GM21825 (cell line): ENCODE measurements at regions not wholly inside any gene's neighbourhood (a gene's known extent, or its start where the extent isn't known, plus 50 kb on each side); places are given as distances from the start of the nearest gene placed in this dataset.
"Not testable (repeated sequence)": the region's sequence is repeated elsewhere in the genome, so short reads cannot be mapped to it uniquely, and the experiment has no call there.

Experiments
- ATAC-seq: cut with Tn5 transposase; IDR thresholded peaks from one replicate; pipeline ENCODE4 v1.9.1; 2021; ENCODE audit warnings: mild to moderate bottlenecking, moderate library complexity; ENCODE audit not compliant: unreplicated experiment

DNA sequence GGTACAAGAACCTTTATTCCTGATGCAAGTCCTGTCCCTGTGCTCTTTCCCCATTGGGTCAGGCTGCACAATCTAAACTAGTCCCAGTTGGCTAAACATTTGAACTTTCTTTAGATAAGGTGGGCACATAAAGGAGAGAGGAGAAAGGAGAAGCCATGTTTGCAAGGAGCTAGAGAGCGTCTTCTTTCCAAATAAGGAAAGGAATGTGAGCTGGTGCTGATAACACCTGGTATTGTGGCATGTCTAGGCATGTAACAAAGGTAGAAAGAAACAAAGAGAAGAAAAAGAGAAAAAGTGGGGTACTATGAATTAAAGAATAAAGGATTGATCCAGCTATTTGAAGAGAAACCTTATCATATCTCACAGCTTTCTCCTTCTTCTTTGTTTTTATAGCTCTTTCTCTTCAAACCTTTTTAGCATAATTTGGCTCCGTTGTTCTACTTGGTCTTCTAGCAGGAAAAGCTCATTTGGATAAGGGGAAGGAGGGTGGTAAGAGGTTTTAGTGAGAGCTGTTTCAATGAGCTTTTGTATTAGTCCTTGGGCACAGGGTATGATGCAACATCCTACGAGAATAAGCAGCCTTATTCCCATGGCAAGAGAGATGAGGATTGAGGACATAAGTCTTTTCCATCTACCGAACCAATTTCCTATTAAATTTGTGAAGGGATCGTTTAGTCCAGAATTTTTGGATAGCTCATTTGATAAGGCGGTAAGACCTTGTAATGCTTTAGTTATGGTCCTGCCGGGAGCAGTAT is 415.5 kb upstream of the MAN1A1 start:
- ATAC-seq: no peak

DNA sequence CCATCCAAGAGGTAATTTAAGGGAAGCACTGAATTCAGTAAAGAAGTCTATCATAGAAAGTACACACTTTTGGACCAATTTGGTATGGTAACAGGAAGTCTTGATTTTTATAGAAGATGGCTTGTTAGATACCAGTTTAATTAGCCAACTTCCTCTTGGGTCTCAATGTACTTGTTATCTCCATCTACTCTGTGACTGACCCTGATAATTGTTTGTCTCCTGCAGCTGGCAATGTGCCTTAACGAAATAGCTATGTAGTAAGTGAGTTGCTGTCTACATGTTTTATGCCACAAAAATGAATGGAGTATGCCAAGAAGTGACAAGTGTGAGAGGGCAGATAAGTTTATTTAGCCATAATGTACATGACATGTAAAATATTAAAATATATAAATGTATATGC is 410.5 kb upstream of the MAN1A1 start:
- no peak for ATAC-seq

DNA sequence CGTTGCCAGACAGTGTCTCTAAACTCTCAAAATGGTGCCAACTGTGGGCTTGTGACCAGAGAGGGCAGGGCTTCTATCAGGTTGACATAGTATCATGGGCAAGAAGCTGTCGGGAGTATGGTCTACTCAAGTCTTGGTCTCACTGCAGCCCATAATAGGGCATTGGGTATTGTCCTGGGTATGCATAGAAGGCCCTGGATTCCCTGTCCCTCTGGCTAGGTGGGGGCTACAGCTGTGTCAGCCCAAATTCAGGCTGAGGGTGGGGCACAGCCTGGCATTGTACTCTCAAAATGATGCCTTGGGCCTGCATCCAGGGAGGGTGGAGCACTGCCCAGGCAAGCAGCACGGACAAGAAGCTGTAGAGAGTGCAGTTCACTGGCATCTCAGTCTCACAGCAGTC is 408.8 kb upstream of the MAN1A1 start:
- no peak for ATAC-seq

DNA sequence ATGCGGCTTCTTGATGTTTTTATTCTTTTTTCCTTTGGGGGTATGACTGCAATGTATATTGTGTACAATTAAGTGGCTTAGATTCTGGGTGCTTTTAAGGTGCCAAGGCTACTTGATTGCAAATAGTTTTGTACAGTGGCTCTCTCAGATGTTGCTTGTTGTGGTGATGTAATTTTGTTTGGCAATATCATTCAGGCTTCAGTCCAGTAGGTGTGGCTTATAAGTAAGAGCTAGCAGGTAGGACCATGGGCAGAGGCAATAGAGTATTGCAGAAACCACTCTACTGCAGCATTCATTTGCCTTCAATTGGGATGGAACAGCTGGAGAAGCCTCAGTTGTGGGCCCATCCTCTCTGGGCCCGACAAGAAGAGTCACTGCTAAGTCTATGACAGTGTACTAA is 407.9 kb upstream of the MAN1A1 start:
- ATAC-seq: no peak

DNA sequence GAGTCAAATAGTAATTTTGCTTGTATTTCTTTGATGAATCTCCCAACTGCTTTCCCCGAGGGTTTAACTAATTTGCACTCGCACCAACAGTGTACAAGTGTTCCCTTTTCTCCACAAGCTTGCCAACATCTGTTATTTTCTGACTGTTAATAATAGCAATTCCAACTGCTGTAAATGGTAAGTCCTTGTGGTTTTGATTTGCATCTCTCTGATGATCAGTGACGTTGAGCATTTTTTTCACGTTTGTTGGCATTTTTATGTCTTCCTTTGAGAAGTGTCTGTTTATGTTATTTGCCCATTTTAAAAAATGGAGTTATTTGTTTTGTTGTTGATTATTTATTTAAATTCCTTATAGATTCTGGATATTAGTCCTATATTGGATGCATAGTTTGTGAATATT is 399.8 kb upstream of the MAN1A1 start:
- no peak for ATAC-seq

DNA sequence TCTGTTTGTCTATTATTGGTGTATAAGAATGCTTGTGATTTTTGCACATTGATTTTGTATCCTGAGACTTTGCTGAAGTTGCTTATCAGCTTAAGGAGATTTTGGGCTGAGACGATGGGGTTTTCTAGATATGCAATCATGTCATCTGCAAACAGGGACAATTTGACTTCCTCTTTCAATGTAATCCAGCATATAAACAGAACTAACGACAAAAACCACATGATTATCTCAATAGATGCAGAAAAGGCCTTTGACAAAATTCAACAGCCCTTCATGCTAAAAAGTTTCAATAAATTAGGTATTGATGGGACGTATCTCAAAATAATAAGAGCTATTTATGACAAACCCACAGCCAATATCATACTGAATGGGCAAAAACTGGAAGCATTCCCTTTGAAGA is 399.0 kb upstream of the MAN1A1 start:
- ATAC-seq: not testable (repeated sequence)

DNA sequence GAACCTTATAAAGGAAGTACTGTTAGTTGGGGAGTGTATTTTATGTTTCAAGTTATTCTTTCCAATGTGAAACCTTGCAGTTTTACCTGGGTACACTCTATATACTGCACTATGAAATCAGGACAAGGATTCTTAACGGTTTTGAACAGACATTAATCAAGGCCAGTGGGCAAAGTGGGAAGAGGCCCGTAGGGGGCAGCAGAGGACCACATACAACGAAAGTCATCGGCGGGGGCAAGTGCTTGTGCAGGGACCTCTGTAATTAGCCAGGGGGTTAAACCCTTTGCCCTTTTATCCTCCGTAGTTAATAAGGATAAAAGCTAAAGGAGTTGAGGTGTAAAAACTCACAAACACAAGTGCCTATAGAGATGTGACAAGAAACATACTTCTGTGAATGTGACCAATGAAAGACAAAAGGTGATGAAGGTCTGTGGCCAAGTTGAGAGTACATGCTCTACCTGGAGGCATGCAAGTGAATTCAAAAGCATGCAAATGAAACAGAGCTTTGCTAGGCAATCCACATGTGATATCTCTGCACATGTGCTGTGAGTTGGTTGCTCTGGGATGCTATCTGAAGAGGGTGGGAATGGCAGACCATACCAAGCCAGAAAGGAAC is 392.7 kb upstream of the MAN1A1 start:
- peak; percentile 96 for ATAC-seq

DNA sequence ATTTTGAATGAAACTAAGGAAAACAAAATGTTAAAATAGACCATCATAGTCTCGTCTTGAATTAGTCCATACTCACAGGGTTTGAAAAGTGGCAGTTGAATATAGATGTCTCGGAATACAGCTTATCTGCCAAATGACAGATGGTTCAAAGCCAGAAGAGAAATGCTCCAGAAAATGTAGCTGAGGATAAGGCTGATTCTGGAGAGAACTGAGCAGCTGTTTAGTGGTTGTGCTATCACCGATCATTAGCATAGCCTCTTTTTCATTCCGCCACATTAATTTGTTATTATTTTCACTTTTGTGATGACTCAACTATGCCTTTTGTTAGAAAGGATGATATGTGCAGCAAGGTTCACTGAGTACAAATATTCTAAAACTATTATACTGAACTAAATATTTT is 390.2 kb upstream of the MAN1A1 start:
- no peak for ATAC-seq

DNA sequence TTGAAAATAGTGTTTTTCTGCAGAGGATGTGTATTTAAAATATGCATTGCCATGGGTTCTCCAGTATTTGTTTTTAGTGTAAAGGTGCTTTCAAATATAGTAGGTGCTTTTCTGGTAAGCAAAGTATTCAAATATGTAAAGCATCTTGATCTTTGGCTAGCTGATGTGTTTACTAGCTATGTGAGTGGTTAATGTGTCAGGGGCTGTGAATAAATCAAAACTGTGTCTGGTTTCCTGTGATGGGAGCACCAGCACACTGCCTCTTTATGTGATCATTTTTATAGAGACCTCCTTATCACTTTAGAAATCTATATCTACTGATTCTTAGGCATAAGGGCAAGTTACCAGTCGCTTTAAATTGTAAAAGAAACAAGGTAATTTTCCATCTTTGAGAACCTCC is 388.9 kb upstream of the MAN1A1 start:
- no peak for ATAC-seq

DNA sequence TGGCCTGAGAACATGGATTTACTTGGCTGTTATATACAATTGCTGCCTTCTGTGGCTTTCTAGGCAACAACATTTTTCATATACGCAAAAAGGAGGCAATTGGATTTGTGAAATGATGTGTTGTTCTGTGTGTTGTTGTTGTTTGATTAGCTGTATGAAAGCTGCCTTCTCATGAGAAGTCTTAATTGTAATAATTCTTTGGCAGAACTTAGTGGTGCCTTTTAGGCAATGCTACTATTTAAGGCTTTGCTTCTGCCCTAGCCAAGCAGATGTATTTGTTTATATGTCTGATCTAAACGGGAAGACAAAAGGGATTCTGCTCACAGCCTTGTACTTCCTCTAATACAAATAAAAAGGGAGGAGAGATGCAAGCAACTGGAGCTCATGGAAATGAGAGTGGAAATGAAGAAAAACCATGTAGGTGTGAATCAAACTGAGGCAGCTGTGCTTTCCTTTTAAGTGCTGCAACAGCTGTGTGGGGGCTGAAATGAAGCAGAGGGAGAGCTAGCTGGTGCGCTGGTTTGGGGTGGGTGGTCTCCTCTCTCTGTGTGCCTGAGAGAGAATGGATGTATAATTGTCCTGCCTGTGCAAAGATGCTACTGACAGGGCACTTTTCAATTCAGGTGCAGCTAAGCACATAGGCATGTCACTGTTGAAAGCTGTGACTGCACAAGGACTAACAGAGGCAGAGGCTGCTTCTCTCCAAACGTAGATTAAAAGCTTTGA is 386.9 kb upstream of the MAN1A1 start:
- no peak for ATAC-seq

DNA sequence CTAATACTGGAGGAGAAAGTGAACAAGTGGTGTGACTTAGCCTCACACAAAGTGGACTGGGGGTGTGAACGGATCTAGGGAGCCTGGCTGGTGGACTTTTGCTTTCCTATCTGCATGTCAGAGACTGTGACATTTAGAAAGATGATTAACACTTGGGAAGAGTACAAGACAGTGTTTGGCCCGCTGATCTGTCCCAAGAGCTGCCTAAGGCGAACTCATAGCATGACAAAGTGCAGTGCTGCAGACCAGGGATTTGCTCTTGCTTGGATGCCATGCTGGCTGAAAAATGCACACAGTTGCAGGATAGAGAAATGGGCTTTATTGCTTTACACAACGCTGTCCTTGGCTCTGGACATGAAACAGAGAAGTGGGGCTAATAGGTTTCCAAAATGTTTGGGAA is 386.0 kb upstream of the MAN1A1 start:
- ATAC-seq: no peak

DNA sequence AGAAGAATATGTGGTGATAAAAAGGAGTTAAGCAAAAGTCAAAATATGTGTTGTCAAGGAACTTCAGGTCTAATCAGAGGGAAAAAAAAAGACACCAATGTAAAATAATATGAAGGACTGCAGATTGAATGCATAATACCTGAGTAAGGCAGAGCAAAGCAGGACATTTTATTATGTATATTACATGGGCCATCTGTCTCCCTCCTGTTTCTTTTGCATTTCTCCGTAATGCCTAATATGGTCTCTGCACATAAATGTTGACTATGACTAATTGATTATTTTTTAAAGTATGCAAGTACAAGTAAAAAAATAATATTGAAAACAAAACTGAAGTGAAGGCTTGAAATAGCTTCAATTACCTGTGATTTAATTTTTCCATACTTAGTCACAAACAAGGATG is 384.7 kb upstream of the MAN1A1 start:
- ATAC-seq: no peak

DNA sequence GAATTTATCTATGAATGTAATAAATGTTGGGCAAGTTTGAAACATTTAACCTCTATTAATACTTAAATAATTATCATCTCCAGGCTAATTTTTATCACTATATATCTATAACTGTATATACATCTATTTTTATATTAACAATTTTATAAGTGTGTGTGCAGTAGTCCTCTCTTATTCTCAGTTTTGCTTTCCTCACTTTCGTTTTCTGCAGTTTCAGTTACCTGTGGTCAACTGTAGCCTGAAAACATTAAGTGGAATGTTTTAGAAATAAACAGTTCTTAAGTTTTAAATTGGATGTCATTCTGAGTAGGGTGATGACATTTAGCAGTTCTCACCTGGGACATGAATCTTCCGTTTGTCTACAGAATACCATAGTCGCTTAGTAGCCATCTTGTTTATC is 379.4 kb upstream of the MAN1A1 start:
- ATAC-seq: peak; percentile 55

DNA sequence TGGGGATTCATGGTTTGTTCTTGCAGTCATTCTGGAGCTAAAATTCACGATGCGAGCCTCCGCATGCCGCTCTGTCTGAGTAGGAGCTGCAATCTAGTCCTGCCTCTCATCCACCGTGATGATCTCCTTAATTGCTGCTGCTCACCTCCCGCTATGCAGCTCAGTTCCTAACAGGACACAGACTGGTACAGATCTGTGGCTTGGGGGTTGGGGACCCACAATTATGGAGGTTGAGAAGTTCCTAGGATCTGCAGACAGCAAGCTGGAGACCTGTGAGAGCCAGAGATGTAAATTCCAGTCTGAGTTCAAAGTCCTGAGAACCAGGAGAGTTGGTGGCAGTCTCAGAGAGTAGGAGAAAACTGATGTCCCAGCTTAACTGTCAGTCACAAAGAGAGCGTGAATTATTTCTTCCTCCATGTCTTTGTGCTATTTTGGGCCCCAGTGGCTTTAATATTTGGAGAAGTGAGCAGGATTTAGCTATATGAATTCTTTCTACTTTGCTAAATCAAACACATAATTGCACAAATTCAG is 378.7 kb upstream of the MAN1A1 start:
- no peak for ATAC-seq

DNA sequence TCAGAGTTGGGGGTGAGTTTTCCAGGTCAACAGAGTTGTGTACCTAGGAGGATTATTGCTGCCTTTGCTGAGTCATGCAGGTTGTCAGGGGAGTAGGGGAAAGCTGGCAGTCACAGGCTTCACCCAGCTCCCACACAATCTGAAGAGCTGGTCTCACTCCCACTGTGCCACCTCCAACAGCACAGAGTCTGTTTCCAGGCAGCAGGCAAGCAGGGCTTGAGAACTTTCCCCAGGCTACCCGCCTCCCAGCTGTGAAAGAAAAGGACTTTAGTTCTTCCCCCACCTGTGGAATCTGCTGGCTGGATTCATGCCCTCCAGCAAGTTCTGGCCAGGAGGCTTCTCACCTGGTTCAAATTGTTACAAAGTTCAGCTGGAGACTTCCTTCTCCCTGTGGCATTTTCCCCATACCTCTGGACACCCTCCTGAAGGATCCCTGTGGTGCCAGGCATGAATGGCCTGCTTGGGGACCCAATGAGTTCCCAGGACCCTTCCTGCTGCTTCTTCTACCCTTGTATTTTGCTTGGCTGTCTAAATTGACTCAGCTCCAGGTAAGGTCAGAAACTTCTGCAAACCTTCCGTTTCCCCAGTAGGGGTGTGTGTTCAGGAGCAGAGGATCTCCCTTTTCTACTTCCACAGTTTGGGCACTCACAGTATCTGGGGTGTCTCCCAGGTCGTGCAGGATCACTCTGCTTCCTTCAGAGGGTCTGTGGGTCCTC is 378.1 kb upstream of the MAN1A1 start:
- no peak for ATAC-seq

DNA sequence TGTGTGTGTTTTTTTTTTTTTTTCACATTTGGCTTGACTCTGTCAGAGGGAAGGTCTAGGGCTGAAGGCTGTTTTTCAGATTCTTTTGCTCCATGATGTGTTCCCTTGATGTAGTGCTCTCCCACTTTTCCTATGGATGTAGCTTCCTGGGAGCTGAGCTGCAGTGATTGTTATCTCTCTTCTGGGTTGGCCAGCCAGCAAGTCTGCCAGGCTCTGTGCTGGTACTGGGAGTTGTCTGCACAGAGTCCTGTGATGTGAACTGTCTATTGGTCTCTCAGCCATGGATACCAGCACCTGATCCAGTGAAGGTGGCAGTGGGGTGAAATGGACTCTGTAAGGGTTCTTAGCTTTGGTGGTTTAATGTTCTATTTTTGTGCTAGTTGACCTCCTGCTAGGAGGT is 377.4 kb upstream of the MAN1A1 start:
- ATAC-seq: not testable (repeated sequence)

DNA sequence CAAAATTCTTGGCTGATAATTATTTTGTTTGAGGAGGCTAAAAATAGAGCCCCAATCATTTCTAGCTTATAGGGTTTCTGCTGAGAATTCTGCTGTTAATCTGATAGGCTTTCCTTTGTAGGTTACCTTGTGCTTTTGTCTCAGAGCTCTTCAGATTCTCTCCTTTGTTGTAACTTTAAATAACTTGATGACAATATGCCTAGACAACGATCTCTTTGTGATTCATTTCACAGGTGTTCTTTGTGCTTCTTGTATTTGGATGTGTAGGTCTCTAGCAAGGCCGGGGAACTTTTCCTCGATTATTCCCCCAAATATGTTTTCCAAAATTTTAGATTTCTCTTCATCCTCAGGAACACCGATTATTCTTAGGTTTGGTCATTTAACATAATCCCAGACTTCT is 376.5 kb upstream of the MAN1A1 start:
- no peak for ATAC-seq

DNA sequence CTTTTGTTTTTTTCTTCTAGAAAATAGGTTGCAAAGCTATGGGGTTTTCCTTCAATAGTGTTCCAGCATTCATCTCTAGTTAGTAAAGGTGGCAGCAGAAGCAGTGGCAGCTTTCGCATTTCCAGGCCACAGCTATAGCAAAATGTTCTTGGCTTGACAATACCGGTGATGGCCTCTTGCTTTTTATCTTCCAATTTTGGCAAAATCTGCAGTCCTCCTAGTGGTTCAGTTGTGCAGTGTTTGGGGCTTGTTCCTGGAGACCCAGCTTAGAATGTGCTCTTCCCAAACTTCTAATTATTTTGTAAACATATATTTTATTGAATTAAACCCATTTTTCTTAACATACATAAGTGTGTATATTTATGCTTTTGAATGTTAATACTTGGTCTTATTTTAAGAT is 370.6 kb upstream of the MAN1A1 start:
- no peak for ATAC-seq

DNA sequence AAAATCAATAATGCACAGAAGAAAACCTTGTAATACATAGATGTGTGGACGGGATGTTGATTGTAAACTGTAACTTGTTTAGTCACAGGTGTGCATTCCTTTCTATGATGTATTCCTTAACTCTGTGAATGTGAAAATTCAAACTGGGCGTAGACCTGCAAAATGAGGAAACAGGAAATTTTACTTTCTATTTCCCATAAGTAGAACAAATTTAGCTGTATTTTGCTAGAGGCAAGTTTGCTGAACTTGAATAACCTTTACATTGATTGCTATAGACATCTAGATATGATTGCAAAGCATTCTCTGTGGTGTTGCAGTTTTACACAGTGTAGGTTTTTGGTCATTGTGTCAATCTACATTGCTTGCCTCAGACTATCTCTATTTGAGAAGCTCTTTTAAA is 368.4 kb upstream of the MAN1A1 start:
- no peak for ATAC-seq

DNA sequence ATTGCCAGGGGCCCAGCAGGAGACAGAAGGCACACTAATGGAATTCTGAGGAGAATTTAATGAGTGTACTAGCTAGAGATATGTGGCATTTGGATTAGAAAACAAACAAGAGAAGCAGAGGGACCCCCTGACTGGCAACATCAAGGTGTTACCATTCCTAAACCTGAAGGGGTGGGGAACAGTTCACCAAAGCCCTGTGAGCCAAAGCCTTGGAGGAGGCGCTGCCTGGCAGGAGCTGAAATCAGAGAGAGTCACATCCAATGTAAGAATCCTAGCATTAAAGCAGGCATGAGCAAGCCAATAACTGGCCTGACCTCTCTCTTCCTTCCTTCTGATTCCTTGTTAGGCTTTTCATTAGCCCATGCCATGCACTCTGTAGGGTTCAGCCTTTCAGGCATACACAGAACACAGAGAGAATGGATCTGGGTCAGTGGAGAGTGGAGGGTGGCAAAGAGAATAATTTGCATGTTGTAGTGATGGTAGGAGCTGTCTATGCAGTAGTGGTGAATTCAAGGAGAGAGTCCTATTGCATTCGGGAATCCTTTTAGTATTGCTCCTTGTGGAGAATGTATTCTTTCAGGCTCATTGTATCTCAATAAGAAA is 367.2 kb upstream of the MAN1A1 start:
- no peak for ATAC-seq

DNA sequence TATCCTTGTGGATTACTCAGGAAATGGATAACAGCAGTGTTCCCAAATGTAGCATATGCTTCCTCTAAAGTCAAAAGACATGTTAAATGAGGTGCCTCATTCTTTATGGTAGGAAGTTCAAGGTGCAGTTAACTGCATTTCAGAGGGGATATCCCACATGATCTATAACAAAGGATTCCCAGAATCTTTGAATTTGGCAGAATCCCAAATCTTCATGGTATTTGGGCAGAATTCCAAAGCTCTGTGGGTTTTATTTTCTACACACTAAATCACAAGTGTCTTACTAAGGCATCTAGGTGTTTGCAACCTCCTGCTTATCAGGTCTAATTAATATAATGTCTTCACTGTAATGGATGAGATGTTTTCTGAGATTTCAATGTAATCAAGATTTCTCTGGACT is 364.3 kb upstream of the MAN1A1 start:
- ATAC-seq: no peak
